WTC11 (cell line): ENCODE measurements at regions not wholly inside any gene's neighbourhood (a gene's known extent, or its start where the extent isn't known, plus 50 kb on each side); places are given as distances from the start of the nearest gene placed in this dataset.

Source experiments
- ATAC-seq: fragments of 200-7000 bp; cut with Tn5 transposase; 2 replicates; pipeline ENCODE4 v1.10.0; 2021; ENCODE audit warnings: mild to moderate bottlenecking, moderate library complexity
- CTCF ChIA-PET: fragments of 300-600 bp; sonication (Branson Sonifier 250); formaldehyde crosslinking; loops from one replicate; lab custom pipeline; 2021; ENCODE audit warnings: antibody characterized with exemption; lab: Charles Lee
- POLR2A ChIA-PET: fragments of 350-600 bp; sonication (Branson Sonifier 250); formaldehyde crosslinking; loops from one replicate; lab custom pipeline; 2021; ENCODE audit warnings: antibody characterized with exemption; lab: Charles Lee
- DNase-seq: peaks from one replicate; pipeline ENCODE4 v3.0.0; 2021; ENCODE audit warnings: low spot score
- H3K27ac Mint-ChIP-seq: 2 replicates; pipeline ENCODE4 v1.8.0; 2021; ENCODE audit warnings: mixed read lengths
- H3K27me3 Mint-ChIP-seq: 2 replicates; pipeline ENCODE4 v1.8.0; 2021; ENCODE audit warnings: low read depth, mild to moderate bottlenecking, moderate library complexity, mixed read lengths
- H3K36me3 Mint-ChIP-seq: 2 replicates; pipeline ENCODE4 v1.8.0; 2021; ENCODE audit warnings: mixed read lengths
- H3K4me1 Mint-ChIP-seq: 2 replicates; pipeline ENCODE4 v1.8.0; 2022; ENCODE audit warnings: mixed read lengths
- H3K4me3 Mint-ChIP-seq: 2 replicates; pipeline ENCODE4 v1.8.0; 2021; ENCODE audit warnings: mild to moderate bottlenecking, moderate library complexity, mixed read lengths
- H3K9me3 Mint-ChIP-seq: 2 replicates; pipeline ENCODE4 v1.8.0; 2021; ENCODE audit warnings: mixed read lengths
- ESRRA ChIP-seq: sonication (generic); formaldehyde crosslinking; IDR thresholded peaks from 2 replicates; pipeline ENCODE4 v1.8.1; 2022; ENCODE audit warnings: mild to moderate bottlenecking, missing genetic modification reagents, borderline replicate concordance
- ETV6 ChIP-seq: sonication (generic); formaldehyde crosslinking; IDR thresholded peaks from 2 replicates; pipeline ENCODE4 v1.8.1; 2022; ENCODE audit warnings: mild to moderate bottlenecking, missing genetic modification reagents
- JUN ChIP-seq: sonication (generic); formaldehyde crosslinking; IDR thresholded peaks from 2 replicates; pipeline ENCODE4 v1.8.0; 2023; ENCODE audit warnings: mild to moderate bottlenecking, missing genetic modification reagents
- KAT7 ChIP-seq: sonication (generic); formaldehyde crosslinking; IDR thresholded peaks from 2 replicates; pipeline ENCODE4 v1.8.1; 2023; ENCODE audit warnings: missing genetic modification reagents, mild to moderate bottlenecking, borderline replicate concordance
- ZNF121 ChIP-seq: sonication (generic); formaldehyde crosslinking; IDR thresholded peaks from 2 replicates; pipeline ENCODE4 v1.8.0; 2023; ENCODE audit warnings: missing genetic modification reagents
- TF ChIP-seq, protein P1 (sequence below): fragments of 250-450 bp; sonication (Bioruptor Pico); IDR thresholded peaks from 2 replicates; pipeline ENCODE4 v1.9.0; 2021; ENCODE audit warnings: mild to moderate bottlenecking, borderline replicate concordance
- TF ChIP-seq, protein P2 (sequence below): fragments of 250-450 bp; sonication (Bioruptor Pico); conservative IDR thresholded peaks from 2 replicates; pipeline ENCODE4 v1.9.0; 2021; ENCODE audit warnings: mild to moderate bottlenecking
- TF ChIP-seq, protein P3 (sequence below): sonication (generic); formaldehyde crosslinking; IDR thresholded peaks from 2 replicates; pipeline ENCODE4 v1.8.1; 2023; ENCODE audit warnings: mild to moderate bottlenecking, moderate library complexity, missing genetic modification reagents
- TF ChIP-seq, protein P4 (sequence below): sonication (generic); formaldehyde crosslinking; IDR thresholded peaks from 2 replicates; pipeline ENCODE4 v1.8.1; 2023; ENCODE audit warnings: mild to moderate bottlenecking, missing genetic modification reagents
- TF ChIP-seq, protein P5 (sequence below): sonication (generic); formaldehyde crosslinking; IDR thresholded peaks from 2 replicates; pipeline ENCODE4 v1.8.1; 2023; ENCODE audit warnings: mild to moderate bottlenecking, missing genetic modification reagents
- TF ChIP-seq, protein P6 (sequence below): sonication (generic); formaldehyde crosslinking; IDR thresholded peaks from 2 replicates; pipeline ENCODE4 v1.8.1; 2023; ENCODE audit warnings: mild to moderate bottlenecking, missing genetic modification reagents, moderate library complexity
- TF ChIP-seq, protein P7 (sequence below): sonication (generic); formaldehyde crosslinking; IDR thresholded peaks from 2 replicates; pipeline ENCODE4 v1.8.0; 2023; ENCODE audit warnings: missing genetic modification reagents
- TF ChIP-seq, protein P8 (sequence below): sonication (generic); formaldehyde crosslinking; IDR thresholded peaks from 2 replicates; pipeline ENCODE4 v1.8.1; 2023; ENCODE audit warnings: mild to moderate bottlenecking, missing genetic modification reagents, moderate library complexity
- TF ChIP-seq, protein P9 (sequence below): sonication (generic); formaldehyde crosslinking; IDR thresholded peaks from 2 replicates; pipeline ENCODE4 v1.8.0; 2022; ENCODE audit warnings: mild to moderate bottlenecking, missing genetic modification reagents

DNA sequence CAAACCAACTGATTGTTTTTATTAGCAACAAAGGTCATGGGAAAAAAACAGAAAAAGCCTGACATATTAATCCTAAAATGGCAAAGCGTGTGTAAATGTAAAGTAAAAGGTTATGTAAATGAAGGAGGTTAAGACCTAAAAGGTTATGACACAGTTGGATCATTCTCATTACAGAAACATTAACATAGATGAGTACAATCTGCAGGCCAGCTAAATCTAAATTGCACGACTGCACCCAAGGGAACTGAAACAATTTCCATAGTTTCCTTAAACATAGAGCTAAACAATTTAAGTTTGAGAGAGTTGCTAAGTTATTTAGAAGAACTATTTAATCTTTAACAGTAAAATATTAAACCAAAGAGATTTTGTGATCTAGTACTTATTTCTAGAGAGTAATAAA, 151.6 kb upstream of the UBE2E3 start:
- no peak for ATAC-seq
- no peak for DNase-seq
- POLR2A ChIA-PET: no interaction called here
- H3K36me3 Mint-ChIP-seq: 0 out of 2 replicates have a peak, but pooled peaks cover 2% of the 10 kb centered on the region
- no peak overlapping the region for H3K27ac Mint-ChIP-seq
- peaks cover 13% of the 10 kb centered on the region for H3K9me3 Mint-ChIP-seq
- TF ChIP-seq, protein P1, sequence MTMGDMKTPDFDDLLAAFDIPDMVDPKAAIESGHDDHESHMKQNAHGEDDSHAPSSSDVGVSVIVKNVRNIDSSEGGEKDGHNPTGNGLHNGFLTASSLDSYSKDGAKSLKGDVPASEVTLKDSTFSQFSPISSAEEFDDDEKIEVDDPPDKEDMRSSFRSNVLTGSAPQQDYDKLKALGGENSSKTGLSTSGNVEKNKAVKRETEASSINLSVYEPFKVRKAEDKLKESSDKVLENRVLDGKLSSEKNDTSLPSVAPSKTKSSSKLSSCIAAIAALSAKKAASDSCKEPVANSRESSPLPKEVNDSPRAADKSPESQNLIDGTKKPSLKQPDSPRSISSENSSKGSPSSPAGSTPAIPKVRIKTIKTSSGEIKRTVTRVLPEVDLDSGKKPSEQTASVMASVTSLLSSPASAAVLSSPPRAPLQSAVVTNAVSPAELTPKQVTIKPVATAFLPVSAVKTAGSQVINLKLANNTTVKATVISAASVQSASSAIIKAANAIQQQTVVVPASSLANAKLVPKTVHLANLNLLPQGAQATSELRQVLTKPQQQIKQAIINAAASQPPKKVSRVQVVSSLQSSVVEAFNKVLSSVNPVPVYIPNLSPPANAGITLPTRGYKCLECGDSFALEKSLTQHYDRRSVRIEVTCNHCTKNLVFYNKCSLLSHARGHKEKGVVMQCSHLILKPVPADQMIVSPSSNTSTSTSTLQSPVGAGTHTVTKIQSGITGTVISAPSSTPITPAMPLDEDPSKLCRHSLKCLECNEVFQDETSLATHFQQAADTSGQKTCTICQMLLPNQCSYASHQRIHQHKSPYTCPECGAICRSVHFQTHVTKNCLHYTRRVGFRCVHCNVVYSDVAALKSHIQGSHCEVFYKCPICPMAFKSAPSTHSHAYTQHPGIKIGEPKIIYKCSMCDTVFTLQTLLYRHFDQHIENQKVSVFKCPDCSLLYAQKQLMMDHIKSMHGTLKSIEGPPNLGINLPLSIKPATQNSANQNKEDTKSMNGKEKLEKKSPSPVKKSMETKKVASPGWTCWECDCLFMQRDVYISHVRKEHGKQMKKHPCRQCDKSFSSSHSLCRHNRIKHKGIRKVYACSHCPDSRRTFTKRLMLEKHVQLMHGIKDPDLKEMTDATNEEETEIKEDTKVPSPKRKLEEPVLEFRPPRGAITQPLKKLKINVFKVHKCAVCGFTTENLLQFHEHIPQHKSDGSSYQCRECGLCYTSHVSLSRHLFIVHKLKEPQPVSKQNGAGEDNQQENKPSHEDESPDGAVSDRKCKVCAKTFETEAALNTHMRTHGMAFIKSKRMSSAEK: no peak
- TF ChIP-seq JUN (CRISPR knock-in tag): no peak
- TF ChIP-seq, protein P2, sequence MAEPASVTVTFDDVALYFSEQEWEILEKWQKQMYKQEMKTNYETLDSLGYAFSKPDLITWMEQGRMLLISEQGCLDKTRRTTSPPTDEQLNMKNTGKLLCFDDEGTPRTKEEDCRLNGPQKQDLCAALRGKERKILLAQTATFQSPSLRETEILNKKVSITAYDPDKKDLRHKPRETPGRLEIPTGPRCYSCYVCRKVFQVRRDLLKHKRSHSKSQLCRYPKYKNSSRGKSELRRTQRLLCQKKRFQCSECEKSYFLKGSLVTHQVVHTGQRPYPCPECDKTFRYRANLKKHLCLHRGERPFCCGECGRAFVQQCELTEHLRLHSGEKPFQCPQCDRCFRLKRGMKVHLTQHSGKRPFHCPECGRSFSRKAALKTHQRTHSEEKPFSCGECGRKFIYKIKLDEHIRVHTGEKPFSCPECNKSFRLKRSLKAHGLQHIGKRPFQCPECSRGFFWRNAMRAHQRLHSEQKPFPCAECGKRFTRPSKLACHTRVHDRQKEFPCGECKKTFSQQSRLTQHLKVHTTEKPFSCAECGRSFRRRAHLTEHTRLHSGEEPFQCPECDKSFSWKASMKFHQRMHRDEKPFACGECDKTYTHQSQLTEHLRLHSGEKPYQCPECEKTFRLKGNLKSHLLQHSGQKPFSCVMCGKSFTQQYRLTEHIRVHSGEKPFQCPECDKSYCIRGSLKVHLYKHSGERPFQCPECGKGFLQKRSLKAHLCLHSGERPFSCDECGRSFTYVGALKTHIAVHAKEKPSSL (CRISPR knock-in tag): no peak
- TF ChIP-seq, all 79 proteins: peak for 0
- CTCF ChIA-PET: no interaction called here
- 0 out of 2 replicates have a peak, but pooled peaks cover 2% of the 10 kb centered on the region for H3K4me1 Mint-ChIP-seq
- no peak overlapping the region for H3K4me3 Mint-ChIP-seq
- H3K27me3 Mint-ChIP-seq: no peaks in the 10 kb centered on the region

DNA sequence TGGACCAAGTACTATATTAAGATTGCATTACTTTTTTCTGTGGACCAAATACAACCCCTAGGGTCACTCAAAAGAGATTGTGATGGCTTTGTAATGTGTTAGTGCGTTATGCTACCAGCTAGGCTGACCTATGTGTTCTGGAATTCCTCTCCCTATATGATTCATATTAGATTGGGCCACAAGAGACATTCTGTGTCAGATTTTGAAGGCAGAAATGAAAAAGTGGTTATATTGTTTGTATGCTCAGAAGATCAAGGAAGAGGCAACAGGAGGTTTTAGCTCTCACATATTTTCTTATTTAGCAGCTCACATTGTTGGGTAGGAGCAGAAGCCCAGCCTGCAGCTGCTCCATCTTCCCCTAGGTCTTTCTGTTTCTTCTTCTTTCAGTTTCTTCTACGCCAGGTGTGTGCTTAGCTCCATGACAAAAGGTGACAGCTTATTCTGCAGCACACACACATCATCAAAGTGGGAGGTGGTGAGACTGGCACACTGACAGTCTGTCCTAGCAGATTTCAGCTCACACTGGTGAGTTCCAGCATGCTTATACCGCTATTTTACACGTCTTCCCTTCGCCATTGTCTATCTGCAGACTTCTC, 156.8 kb upstream of the UBE2E3 start:
- Mint-ChIP-seq H3K27me3 (no peaks in the 10 kb centered on the region), H3K4me3 (no peak overlapping the region), H3K27ac (no peak overlapping the region), H3K9me3 (0 out of 2 replicates have a peak, but pooled peaks cover 3% of the 10 kb centered on the region), H3K36me3 (no peaks in the 10 kb centered on the region), H3K4me1 (0 out of 2 replicates have a peak, but pooled peaks cover 4% of the 10 kb centered on the region)
- DNase-seq (no peak), ATAC-seq (no peak)
- ChIA-PET POLR2A (no interaction called here), CTCF (no interaction called here)
- TF ChIP-seq, protein P3, sequence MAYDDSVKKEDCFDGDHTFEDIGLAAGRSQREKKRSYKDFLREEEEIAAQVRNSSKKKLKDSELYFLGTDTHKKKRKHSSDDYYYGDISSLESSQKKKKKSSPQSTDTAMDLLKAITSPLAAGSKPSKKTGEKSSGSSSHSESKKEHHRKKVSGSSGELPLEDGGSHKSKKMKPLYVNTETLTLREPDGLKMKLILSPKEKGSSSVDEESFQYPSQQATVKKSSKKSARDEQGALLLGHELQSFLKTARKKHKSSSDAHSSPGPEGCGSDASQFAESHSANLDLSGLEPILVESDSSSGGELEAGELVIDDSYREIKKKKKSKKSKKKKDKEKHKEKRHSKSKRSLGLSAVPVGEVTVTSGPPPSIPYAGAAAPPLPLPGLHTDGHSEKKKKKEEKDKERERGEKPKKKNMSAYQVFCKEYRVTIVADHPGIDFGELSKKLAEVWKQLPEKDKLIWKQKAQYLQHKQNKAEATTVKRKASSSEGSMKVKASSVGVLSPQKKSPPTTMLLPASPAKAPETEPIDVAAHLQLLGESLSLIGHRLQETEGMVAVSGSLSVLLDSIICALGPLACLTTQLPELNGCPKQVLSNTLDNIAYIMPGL (CRISPR knock-in tag): no peak
- TF ChIP-seq, protein P4, sequence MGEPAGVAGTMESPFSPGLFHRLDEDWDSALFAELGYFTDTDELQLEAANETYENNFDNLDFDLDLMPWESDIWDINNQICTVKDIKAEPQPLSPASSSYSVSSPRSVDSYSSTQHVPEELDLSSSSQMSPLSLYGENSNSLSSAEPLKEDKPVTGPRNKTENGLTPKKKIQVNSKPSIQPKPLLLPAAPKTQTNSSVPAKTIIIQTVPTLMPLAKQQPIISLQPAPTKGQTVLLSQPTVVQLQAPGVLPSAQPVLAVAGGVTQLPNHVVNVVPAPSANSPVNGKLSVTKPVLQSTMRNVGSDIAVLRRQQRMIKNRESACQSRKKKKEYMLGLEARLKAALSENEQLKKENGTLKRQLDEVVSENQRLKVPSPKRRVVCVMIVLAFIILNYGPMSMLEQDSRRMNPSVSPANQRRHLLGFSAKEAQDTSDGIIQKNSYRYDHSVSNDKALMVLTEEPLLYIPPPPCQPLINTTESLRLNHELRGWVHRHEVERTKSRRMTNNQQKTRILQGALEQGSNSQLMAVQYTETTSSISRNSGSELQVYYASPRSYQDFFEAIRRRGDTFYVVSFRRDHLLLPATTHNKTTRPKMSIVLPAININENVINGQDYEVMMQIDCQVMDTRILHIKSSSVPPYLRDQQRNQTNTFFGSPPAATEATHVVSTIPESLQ (CRISPR knock-in tag): no peak
- TF ChIP-seq ZNF121 (CRISPR knock-in tag): no peak
- TF ChIP-seq, protein P5, sequence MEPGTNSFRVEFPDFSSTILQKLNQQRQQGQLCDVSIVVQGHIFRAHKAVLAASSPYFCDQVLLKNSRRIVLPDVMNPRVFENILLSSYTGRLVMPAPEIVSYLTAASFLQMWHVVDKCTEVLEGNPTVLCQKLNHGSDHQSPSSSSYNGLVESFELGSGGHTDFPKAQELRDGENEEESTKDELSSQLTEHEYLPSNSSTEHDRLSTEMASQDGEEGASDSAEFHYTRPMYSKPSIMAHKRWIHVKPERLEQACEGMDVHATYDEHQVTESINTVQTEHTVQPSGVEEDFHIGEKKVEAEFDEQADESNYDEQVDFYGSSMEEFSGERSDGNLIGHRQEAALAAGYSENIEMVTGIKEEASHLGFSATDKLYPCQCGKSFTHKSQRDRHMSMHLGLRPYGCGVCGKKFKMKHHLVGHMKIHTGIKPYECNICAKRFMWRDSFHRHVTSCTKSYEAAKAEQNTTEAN (CRISPR knock-in tag): no peak
- no peak for TF ChIP-seq ESRRA (CRISPR knock-in tag)
- no peak for TF ChIP-seq ETV6 (CRISPR knock-in tag)

DNA sequence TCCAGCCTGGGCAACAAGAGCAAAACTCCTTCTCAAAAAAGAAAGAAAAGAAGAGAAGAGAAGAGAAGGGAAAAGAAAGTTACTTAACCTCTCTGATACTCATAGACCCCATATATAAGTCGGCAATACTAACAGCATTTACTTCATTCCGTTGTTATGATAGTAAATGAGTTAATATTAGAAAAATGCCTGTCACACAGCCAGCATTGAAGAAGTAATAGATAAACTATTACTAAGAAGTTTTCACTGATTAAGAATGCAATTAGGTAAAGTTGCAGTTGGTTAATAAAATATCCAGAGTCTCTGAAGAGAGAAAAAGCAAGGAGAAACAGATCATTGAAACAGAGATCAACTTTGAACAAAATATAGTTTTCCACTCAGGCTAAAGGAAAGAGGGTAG, 161.3 kb upstream of the UBE2E3 start:
- no peak for ATAC-seq
- peaks cover 21% of the 10 kb centered on the region for H3K9me3 Mint-ChIP-seq
- TF ChIP-seq, protein P6, sequence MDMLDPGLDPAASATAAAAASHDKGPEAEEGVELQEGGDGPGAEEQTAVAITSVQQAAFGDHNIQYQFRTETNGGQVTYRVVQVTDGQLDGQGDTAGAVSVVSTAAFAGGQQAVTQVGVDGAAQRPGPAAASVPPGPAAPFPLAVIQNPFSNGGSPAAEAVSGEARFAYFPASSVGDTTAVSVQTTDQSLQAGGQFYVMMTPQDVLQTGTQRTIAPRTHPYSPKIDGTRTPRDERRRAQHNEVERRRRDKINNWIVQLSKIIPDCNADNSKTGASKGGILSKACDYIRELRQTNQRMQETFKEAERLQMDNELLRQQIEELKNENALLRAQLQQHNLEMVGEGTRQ (CRISPR knock-in tag): no peak
- TF ChIP-seq JUN (CRISPR knock-in tag): no peak
- TF ChIP-seq, protein P7, sequence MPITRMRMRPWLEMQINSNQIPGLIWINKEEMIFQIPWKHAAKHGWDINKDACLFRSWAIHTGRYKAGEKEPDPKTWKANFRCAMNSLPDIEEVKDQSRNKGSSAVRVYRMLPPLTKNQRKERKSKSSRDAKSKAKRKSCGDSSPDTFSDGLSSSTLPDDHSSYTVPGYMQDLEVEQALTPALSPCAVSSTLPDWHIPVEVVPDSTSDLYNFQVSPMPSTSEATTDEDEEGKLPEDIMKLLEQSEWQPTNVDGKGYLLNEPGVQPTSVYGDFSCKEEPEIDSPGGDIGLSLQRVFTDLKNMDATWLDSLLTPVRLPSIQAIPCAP (CRISPR knock-in tag): no peak
- TF ChIP-seq, protein P8, sequence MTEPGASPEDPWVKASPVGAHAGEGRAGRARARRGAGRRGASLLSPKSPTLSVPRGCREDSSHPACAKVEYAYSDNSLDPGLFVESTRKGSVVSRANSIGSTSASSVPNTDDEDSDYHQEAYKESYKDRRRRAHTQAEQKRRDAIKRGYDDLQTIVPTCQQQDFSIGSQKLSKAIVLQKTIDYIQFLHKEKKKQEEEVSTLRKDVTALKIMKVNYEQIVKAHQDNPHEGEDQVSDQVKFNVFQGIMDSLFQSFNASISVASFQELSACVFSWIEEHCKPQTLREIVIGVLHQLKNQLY (CRISPR knock-in tag): no peak
- no peak for TF ChIP-seq KAT7 (CRISPR knock-in tag)
- TF ChIP-seq, protein P9, sequence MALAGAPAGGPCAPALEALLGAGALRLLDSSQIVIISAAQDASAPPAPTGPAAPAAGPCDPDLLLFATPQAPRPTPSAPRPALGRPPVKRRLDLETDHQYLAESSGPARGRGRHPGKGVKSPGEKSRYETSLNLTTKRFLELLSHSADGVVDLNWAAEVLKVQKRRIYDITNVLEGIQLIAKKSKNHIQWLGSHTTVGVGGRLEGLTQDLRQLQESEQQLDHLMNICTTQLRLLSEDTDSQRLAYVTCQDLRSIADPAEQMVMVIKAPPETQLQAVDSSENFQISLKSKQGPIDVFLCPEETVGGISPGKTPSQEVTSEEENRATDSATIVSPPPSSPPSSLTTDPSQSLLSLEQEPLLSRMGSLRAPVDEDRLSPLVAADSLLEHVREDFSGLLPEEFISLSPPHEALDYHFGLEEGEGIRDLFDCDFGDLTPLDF (CRISPR knock-in tag): no peak

More for the DNA sequence above, 161.3 kb upstream of the UBE2E3 start:
- POLR2A ChIA-PET: no interaction called here
- no peaks in the 10 kb centered on the region for H3K27me3 Mint-ChIP-seq
- DNase-seq: no peak
- no peak overlapping the region for H3K4me3 Mint-ChIP-seq
- CTCF ChIA-PET: no interaction called here
- H3K27ac Mint-ChIP-seq: no peak overlapping the region
- H3K36me3 Mint-ChIP-seq: peaks cover 9% of the 10 kb centered on the region; the same call in 1 of the 2 replicates
- H3K4me1 Mint-ChIP-seq: 0 out of 2 replicates have a peak, but pooled peaks cover 4% of the 10 kb centered on the region
